ENCODE measurements at regions not wholly inside any gene's neighbourhood (a gene's known extent, or its start where the extent isn't known, plus 50 kb on each side); places are given as distances from the start of the nearest gene placed in this dataset.
"Not testable (repeated sequence)": the region's sequence is repeated elsewhere in the genome, so short reads cannot be mapped to it uniquely, and the experiment has no call there.

DNA sequence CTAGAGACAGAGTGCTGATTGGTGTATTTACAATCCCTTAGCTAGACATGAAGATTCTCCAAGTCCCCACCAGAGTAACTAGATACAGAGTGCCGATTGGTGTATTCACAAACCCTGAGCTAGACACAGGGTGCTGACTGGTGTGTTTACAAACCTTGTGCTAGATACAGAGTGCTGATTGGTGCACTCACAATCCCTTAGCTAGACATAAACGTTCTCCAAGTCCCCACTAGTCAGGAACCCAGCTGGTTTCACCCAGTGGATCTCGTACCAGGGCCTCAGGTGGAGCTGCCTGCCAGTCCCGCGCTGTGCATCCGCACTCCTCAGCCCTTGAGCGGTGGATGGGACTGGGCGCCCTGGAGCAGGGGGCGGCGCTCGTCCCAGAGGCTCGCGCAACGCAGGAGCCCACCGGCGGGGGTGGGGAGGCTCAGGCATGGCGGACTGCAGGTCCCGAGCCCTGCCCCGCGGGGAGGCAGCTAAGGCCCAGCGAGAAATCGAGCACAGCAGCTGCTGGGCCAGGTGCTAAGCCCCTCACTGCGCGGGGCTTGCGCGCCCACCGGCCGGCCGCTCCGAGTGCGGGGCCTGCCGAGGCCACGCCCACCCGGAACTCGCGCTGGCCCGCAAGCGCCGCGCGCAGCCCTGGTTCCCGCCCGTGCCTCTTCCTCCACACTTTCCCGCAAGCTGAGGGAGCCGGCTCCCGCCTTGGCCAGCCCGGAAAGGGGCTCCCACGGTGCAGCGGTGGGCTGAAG is 204.0 kb upstream of the SLITRK1 start:
- DNase-seq (ENCODE audit: low read depth in 2 of 2), result not testable (repeated sequence)

DNA sequence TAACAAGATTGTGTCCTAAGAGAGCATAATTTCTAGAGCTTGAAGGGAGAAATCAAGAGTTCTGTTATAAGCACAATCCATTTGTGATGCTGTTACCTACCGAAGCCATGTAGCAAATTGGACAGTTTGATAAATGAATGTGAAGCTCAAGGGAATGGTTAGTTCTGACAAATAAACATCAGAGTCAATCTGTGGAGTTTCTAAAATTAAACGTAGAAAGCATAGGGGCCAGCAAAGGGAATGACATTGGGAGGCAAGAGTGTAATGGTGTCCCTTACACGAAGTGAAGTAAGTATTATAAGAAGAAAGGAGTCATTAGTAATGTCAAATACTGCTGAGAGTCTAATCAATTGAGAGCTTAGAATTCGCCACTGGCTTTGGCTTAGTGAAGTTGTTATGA is 200.2 kb upstream of the SLITRK1 start:
- DNase-seq (ENCODE audit: low read depth in 2 of 2), result no peak

DNA sequence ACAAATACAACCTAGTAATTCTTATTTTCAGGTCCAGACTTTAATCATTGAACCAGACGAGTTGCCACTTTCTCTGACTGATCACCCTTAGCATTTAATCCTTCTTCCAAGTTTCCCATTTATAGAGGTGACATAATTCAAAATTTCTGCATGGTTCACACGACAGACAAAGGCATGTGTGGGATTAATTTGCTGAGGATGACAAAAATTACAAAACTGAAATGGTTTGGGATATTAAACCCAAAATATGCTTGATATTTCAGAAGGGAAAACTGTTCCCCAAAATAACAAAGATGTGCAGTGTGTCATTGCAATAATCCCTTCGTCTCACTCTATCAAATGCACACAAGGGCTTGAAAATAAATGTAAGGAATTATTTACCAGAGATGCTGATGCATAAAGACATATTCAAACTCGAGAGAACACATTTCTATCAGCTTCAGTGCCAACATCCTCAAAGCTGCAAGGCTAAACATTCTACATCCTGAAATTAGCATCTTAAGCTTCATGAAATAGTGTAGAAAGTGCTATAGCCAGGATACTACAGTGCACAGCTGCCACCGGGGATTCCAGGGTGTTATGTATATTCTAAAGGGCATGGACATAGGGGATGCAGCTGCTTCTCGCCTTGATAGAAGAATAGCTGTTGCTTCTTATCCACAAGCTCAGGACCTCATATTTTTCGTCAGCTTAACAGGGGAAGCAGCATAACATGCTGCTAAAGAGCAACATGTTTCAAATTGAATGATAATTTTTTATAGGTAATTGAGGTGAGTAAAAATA is 198.7 kb upstream of the SLITRK1 start:
- no peak for DNase-seq (ENCODE audit: low read depth in 2 of 2)

DNA sequence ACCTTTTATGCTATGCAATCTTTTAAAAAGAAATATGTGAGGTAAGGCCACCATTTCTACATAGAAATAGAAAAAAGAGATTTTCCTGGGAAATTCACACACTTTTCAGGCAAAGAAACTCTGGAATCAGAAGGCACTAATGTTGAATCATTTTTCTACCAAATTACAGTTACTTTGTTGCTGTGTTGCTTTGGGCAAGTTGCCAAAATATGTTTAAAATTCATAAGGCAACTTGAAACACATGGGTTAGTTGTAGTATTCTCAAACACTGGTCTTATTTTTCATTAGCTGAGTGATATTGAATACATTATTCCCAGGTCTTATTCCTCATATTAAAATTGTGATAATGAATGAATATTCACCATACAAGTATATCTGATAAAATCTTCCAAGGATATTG is 195.0 kb upstream of the SLITRK1 start:
- no peak for DNase-seq (ENCODE audit: low read depth in 2 of 2)

DNA sequence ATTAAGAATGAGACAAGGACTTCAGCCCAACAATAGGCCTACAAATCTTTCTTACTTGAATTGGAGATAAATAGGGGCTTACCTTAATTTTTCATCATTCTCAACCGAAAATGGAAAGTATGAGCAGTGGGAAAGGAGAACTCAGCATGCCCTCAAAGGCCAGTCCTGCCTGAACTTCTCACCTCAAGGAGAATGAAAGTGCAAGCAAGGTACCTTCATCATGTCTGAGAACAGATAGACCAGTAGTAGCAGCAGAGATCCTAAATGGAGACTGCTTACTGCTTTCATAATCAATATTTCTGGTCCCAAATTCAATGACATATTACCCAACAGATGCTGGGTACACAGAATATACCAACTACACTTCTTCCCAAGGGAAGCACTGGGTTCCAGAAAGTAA is 194.0 kb upstream of the SLITRK1 start:
- no peak for DNase-seq (ENCODE audit: low read depth in 2 of 2)

DNA sequence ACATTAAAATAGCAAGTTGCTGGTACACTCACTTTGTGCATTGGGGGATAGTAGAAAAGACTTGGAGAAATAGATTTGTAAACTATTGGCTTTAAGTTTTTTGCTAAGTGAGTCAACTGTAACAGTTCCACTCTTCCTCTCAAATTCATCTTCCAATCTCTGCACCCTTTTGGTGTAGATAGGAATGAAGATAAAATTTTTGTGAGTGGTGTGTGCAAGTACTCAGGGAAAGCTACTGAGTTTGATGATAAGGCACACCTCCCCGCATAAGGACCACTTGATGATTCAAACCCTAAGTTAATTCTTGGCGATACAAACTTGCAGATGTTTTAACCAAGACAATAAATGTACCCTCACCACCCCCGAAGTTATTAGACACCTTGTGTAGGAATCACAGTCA is 168.3 kb upstream of the SLITRK1 start:
- DNase-seq (ENCODE audit: low read depth in 2 of 2), result no peak

DNA sequence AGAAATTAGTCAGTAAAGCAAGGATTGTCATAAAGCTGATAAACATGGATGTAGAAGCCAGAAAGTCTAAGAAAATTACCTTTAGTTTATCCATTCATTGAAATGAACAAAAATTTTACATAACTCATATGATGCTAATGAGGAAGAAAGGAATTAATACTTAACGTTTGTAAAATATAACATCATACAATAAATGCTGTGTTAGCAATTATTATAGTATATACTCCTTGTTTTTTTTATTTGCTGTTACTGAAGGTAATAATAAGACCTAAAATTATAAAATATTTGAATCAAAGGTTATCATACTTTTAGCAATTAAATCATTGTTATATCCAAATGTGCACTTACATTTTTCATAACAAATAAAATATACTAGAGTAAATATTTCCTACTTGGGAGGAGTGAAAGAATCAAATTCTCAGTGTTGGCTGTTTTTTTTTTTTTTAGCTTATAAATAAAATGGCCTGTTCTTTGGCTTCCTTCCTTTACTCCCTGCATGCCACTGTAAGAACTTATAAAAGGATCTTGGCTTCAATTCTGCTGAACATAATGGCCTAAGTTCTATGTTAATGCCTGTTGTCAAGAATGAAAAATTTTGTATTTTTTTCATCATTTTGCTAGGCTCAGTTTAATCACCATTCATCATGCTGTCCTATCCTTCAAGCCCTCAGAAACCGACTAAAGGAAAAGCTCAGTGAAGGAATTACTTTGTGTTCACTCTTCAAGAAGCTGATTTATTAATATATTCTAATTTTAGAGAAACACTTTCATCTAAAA is 167.4 kb upstream of the SLITRK1 start:
- no peak for DNase-seq (ENCODE audit: low read depth in 2 of 2)

DNA sequence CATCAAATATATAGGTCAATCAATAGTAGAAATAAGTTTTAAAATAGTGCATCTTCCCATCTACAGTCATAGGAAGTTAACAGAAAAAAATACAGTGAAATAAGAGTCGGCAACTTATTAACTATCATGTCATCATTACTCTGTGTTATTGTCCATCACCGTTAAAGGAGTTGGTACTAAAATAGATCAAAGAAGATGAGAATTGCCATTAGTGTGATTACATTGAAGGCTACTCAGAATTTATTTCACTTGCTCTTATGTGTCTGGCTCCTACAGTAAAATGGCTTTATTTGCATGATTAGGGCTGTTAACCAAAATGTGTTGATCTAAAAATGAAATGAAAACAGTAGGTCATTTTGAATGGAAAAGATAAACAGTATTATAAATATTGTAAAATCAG is 162.5 kb upstream of the SLITRK1 start:
- no peak for DNase-seq (ENCODE audit: low read depth in 2 of 2)

DNA sequence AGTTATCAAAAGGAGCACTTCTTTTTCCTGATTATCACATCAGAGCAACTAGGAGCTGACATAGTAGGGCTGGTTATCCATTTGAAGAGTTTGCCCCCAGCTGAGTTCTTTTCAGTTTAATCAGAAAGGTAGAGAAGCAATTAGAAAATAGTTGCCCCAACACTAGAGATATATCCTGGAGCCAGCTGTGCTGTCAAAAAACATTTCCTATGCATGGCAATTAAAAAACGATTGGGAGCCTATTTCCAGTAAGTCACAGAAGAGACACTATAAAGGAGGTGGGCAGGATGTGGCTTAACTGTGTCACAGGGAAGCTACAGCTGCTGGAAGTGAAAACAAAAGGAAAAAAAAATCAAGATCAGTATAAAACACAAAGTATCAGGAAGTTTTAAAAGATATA is 155.7 kb upstream of the SLITRK1 start:
- DNase-seq (ENCODE audit: low read depth in 2 of 2), result no peak

DNA sequence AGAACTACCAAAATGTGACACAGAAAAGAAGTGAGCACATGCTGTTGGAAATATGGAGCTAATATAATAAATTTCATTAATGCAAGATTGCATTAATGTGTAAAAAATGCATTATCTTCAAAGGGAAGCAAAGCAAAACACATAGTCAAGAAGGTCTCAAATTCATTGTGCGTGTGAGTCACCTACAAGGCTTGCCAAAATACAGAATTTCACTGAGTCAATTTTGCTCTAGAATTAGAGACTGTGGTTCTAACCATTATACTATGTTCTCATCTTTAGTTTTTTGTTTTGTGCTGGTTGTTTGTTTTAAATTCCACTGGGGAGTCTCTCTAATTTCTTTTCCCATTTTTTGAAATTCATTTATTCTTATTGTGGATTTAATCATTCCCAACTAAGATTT is 149.8 kb upstream of the SLITRK1 start:
- no peak for DNase-seq (ENCODE audit: low read depth in 2 of 2)

DNA sequence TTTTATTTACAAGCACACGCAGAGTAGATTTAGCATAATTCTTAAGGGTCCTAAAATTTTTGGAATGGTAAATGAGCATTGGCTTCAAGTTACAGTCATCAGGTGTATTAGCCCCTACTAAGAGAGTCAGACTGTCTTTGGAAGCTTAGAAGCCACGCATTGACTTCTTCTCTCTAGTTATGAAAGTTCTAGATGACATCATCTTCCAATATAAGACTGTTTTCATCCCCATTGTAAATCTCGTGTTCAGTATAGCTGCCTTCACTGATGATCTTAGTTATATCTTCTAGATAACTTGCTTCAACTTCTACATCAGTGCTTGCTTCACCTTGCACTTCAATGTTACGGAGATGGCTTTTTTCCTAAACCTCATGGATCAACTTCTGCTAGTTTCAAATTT is 148.8 kb upstream of the SLITRK1 start:
- DNase-seq (ENCODE audit: low read depth in 2 of 2), result no peak

DNA sequence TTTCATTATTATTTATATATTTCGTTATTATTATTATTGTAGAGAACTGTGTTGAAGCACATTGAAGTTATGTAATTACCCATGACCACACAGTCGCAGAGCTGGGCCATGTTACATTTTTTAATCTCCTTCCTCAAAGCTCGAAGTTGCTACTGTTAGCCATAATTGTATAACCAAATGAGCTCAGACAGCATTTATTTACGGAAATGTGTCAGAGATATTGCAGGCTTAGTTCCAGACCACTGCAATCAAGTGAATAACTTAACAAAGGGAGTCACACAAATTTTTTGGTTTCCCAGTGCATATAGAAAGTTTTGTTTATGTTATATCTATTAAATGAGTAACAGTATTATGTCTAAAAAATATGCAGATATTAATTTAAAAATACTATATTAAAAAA is 147.1 kb upstream of the SLITRK1 start:
- no peak for DNase-seq (ENCODE audit: low read depth in 2 of 2)

DNA sequence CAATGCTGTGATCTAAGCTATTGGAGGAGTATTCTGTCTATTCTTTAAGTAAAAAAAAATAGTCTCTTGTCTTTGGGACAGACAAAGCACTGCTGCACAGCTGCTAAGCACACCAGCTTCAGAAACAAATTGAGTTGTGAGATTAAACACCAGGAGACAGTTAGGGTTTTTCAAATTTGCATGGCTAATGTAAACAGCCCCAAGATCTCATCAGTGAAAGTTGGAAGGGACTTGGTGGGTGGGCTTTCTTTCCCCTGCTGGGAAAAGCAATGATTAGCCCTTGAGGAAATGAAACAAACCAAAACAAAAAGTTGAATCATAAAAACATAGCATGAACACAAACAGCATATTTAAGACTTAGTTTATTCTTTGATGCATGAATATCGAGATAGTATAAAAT is 143.6 kb upstream of the SLITRK1 start:
- no peak for DNase-seq (ENCODE audit: low read depth in 2 of 2)

DNA sequence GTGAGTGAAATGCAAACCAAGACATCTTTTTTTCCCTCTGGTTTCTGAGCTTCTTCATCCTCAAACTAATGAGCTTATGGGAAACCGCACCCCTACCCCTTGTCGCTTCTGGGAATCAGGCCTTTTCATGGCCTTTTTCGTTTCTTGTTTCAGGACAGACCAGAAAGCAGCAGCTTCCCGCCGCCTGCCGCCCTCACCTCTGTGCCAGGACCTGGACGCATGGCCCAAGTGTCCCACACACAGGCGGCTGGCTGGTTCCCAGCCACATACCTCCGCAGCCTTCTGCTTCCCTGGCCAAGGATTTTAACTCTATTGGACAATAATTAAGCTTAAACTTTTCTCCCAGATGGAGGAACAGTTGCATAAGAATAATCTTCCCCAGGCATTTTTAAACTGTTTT is 114.1 kb upstream of the SLITRK1 start:
- no peak for DNase-seq (ENCODE audit: low read depth in 2 of 2)

DNA sequence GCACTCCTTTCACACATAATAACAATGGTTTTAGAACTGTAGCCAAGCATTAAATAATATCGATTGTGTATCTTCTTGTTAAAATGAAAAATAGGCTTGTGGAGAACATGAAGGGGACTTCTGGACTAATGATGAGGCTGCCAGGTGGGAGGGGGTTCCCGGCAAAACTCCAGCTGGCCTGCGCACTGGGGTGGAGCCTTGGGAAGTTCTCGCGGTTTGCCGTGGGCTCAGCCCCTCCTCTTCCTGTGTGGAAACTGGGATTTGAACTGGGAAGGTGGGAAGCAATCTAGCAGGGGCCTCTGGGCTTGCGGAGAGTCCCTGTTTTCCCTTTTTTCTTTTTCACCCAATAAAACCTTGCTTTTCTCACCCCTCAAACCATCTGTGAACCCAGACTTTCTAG is 113.7 kb upstream of the SLITRK1 start:
- DNase-seq (ENCODE audit: low read depth in 2 of 2), result no peak

DNA sequence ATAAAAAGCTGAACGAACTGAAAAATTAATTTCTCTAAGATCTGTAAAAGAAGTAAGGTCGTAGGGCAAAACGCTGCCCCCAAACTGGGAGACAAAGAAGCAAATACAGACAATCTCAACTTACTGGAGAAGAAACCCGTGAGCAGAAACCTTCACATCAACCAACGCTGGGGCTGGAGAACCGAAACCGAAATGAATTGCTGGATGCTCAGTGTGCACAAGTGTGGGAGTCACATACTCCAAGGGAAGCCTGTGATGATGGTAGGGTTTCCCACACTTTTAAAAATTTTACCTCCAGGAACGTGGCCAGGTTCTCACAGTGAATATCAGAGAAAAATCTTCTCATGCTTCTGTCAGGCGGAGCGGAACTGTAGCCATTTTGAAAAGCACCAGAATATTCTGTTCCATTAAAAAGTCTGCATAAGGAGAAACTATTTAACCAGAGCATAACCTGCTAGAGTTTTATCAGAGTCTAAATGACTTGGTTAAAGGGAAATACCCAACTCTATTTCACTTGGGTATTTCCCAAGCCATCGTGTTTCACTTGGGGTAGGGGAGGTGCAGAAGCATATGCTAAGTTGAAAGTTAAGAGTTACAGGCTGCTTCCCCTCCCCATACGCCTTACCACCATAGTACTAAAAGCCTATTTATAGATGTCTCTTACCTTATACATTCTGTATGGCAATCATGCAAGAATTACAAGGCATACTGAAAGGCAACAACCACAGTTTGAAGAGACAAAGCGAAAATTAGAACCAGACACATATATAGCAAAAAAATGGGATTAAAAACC is 110.5 kb upstream of the SLITRK1 start:
- DNase-seq (ENCODE audit: low read depth in 2 of 2), result no peak

DNA sequence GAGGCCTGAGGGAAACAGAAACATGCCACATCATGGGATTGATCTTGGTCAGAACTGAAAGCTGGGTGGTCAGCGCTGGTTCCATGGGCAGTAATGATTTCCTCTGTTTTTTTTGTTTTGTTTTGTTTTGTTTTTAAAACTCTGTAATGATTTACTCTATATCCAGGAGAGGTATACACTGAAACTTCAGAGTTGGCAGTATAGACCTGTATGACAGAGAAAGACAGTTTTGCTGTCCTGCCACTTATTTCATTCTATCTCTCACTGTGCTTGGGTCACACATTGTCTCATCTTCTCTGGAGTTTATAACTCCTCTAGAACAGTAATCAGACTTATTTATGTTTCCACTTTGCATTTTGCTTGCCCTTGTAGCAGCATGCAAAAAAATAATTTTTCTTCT is 105.1 kb upstream of the SLITRK1 start:
- no peak for DNase-seq (ENCODE audit: low read depth in 2 of 2)

DNA sequence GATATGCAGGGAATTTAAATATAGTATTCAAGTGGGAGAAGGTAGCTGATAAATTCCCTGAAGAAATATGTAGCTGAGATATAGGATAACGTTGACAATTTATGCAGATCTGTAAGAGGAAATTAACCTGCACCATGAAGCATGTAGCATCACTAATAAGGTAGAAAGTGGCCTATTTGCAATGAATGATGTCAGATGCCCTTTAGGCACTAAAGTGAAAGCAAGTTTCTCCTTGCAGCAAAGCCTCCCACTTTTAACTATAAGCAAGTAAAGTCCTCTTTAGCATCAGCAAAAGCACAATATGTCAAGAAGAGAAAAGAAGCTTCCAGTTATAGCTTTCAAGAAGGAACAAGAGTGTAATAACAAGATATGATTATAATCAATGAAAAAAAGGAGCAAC is 102.5 kb upstream of the SLITRK1 start:
- no peak for DNase-seq (ENCODE audit: low read depth in 2 of 2)

DNA sequence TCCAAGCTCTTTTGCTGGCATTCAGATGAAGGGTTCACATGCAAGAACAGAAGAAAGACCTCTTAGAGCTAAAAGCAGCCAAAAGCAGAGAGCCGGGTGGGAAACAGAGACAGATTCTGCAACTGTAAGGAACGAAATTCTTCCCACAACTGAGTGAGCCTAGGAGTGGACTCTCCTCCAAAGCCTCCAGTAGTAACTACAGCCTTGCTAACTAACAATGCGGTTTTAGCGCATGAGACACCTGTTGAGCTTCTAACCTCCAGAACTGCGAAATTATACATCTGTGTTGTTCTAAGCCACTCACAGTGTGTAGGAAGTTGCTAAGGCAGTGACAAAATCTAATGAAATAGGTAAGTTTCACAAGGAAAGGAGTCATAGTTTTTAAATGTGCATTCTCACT is 98.1 kb upstream of the SLITRK1 start:
- DNase-seq (ENCODE audit: low read depth in 2 of 2), result no peak

DNA sequence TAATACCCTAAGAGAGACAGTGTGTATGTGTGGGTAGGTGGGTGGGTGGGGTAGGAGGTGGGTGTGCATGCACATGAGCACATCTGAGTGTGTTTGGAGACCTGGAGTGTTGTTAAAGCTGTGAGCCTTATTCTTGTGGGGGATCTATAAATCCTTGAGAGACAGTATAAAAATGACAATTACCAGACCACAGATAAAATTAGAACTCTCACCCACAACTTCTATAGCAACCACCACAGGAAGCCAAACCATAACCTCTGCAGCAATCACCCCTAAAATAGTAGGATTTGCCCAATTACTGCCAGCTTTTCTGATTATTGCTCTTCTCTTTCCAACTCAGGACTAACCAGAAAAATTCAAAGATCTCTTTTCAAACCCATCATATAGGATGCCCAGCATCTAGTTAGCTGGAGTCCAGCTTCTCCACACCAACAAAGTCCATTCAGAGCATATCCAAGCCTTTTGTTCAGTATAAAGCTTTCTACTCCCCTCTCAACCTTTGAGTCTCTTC is 93.4 kb upstream of the SLITRK1 start:
- no peak for DNase-seq (ENCODE audit: low read depth in 2 of 2)

DNA sequence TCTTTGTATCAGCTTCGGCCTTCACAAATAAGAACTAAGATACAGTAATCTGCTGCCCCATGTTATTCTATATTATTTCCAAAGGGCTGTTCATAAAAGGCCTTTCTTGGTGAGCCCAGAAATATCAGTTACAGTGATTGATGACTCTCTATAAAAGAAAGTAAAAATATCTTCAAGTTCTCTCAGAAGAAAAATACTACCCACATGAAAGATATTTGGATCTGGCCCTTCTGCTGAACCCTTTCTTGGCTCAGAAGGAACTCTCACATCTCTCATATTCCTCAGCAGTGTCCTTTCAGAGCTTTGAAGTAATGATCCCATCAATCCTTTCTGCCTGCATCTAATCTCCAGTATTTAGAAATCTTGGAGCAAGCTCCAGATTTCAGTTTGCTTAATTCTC is 76.3 kb upstream of the SLITRK1 start:
- no peak for DNase-seq (ENCODE audit: low read depth in 2 of 2)

DNA sequence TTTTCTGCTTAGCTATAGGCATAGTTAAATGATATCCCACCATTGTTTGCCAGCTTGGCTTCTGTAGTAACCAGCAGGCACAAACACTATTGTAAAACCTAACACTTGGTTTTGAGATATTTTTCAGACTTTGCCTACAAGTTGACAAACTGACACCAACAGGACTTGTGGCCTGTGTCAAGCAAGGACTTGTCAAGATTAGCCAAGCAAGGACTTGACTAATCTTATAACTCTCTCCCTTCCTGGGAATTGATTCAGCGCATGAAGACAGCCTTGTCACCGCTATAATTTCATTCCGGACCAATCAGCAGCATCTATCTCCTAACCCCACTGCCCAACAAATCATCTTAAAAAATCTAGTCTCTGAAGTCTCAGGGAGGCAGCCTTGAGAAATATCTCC is 72.7 kb upstream of the SLITRK1 start:
- DNase-seq (ENCODE audit: low read depth in 2 of 2), result no peak
